Right cardiac atrium (tissue), 5 donors: ENCODE measurements at regions not wholly inside any gene's neighbourhood (a gene's known extent, or its start where the extent isn't known, plus 50 kb on each side); places are given as distances from the start of the nearest gene placed in this dataset.

ENCODE experiments used
- ATAC-seq, 2 donors: fragments of 200-7000 bp; cut with Tn5 transposase; one replicate each; pipeline versions ENCODE4 v1.8.0 to v1.9.1; 2020; ENCODE audit warnings: moderate library complexity in 2 of 2, mild to moderate bottlenecking in 1 of 2
- DNase-seq, 3 donors: peaks; one replicate each; pipeline ENCODE4 v3.0.0-alpha.2; 2020
- H3K27ac ChIP-seq: one replicate; pipeline ENCODE4 v1.5.1; 2013; ENCODE audit warnings: mild to moderate bottlenecking, low read length, control low read depth, moderate library complexity
- H3K27me3 ChIP-seq: one replicate; pipeline ENCODE4 v1.6.1; 2013; ENCODE audit not compliant: control insufficient read depth, insufficient read depth
- H3K4me1 ChIP-seq: one replicate; pipeline ENCODE4 v1.6.1; 2013; ENCODE audit warnings: low read length; ENCODE audit not compliant: control insufficient read depth, insufficient read depth
- H3K4me3 ChIP-seq: one replicate; pipeline ENCODE4 v1.5.1; 2013; ENCODE audit warnings: low read length, control low read depth
- H3K9me3 ChIP-seq: one replicate; pipeline ENCODE4 v1.6.1; 2013; ENCODE audit warnings: low read length; ENCODE audit not compliant: control insufficient read depth
- WGBS: extraction: QIAGEN DNeasy Blood & Tissue Kit; methylation state at CpG from one replicate; pipeline ENCODE4 v1.1.7; 2013; 5-methylcytosine and 5-hydroxymethylcytosine counted together
- intact Hi-C, 4 donors: fragments of 100-400 bp; cut with DNase I; formaldehyde crosslinking; loops; one replicate each; pipeline versions ENCODE4 v1.11.0 to v1.14.0; 2022 to 2023
- donor health status: healthy with polysubstance abuse.
- donor health status: DM: no; HTN: yes; CAD: no.
- donor health status: DM: no; HTN: no; CAD: no.
- donor health status: DM: no; HTN: yes; CAD: no; lungs with severe emphysema.
- donor health status: DM: yes; HTN: yes; CAD: no.

DNA sequence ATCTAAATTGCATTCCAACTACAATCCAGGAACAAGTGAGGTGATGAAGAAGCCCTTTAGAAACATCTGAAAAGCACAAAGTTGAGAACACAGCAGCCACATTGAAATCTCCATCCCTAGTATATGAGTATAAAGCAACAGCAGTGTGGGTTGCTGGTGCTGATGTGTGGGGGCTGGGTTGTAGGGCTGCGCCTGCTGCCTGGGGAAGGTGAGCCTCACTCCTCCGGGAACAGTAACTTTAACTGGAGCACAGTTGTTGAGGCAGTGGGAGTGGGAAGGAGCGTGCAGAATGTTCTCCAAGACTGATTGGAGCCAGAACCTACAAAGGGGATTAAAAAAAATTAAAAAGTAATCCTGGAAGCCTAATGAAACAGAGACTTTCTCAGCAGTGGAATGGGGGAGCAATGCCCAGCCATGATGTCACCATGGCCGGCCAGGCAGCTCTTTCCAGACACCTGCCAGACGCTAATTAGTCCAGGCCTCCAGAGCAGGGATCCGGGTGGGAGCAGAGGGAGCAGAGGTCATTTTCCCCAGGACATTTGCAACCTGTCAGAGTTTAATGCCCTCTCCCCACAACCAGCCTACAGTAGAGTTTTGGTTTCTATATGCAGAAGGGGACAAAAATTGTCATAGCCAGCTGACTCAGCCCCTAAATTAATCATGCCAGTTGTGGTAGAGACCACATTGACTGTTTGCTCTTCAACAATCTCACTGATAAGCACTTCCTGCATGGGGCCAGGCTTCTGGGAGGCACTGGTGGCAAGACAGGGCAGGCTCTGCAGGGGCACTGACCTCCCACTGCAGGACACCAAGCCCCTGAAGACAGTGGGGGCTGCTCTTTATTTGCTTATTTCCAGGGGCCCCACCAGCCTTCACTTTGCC lies 133.0 kb upstream of the ZNF32 start:
- no peak overlapping the region for H3K4me3 ChIP-seq
- H3K27ac ChIP-seq: no peak overlapping the region
- no peak for ATAC-seq
- H3K4me1 ChIP-seq: peaks cover 4% of the 10 kb centered on the region
- 68% methylated on average over 6 of the region's 6 CpGs for WGBS
- intact Hi-C loops: no loop called here
- H3K9me3 ChIP-seq: no peaks in the 10 kb centered on the region
- H3K27me3 ChIP-seq: no peaks in the 10 kb centered on the region
- peak in 1 of 3 donors; percentile 58 for DNase-seq

DNA sequence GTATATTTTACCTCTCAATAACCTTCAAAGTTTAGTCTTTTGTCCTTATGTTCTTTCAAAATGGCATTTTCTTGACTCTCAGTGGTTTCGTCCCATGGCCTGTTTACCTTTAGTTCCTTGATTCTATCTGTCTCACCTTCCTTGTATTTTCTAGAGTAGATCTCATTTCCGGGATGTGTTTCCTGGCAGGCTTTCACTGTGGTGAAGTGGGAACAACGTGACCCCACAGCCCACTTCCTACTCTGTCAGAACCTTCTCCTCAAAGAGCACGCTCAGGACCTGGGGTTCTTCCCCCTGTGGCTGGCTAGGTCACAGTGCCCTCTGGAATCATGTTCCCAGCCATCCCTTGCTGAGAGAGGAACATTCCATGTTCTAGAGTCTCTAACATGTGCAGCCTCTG lies 129.9 kb upstream of the ZNF32 start:
- no peak for DNase-seq
- intact Hi-C loops: no loop called here
- Histone ChIP-seq H3K27me3 (no peaks in the 10 kb centered on the region), H3K27ac (no peak overlapping the region), H3K4me1 (peaks cover 2% of the 10 kb centered on the region), H3K9me3 (no peaks in the 10 kb centered on the region), H3K4me3 (no peak overlapping the region)
- WGBS: 65% methylated on average over 4 of the region's 4 CpGs
- no peak for ATAC-seq

DNA sequence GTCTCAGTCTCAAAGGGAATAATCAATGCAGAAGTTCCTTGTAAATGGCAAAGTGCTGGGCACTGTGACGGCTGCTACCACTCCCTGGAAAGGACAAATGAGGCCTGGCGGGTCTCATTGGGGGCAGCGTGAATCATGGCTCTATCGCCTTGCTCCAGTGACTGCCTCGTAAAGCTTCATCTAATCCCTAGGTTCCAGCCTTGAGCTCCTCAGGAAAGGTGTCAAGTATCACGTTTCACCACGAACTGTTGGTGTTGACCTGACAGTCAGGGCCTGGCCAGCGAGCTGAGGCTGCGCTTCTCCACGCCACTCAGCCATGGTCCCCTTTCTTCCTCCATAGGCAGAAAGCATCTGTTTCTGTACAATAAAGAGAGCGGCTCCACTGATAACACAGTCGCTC lies 126.7 kb upstream of the ZNF32 start:
- intact Hi-C loops: no loop called here
- DNase-seq (no peak), ATAC-seq (no peak)
- no peak overlapping the region for H3K27ac ChIP-seq
- 95% methylated on average over 12 of the region's 12 CpGs for WGBS
- H3K27me3 ChIP-seq: no peaks in the 10 kb centered on the region
- H3K4me3 ChIP-seq: no peak overlapping the region
- H3K4me1 ChIP-seq: no peaks in the 10 kb centered on the region
- H3K9me3 ChIP-seq: no peaks in the 10 kb centered on the region

DNA sequence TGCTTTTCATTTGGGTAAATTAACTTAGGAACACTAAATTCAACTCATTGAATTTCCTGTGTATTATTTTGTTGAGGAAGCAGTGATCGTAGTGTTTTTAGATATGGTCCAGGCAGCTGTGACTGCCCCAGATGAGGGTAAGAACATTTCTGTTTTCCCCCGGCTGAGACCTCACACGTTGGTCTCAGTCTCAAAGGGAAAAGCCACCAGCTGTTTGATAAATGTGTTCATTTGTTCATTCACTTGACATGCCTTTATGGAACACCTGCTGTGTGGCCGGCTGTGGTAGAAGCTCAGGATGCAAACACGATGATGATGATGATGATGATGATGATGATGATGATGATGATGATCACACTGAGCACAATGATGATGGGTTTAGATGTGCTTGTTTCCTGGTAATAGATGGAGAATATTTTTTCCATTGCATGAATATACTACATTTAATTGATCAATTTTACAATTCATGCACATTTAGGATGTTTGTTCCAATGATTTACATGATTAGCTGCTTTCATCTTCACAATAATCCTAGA lies 125.6 kb upstream of the ZNF32 start:
- H3K4me3 ChIP-seq: no peak overlapping the region
- ATAC-seq (no peak), DNase-seq (no peak)
- no peaks in the 10 kb centered on the region for H3K9me3 ChIP-seq
- H3K27ac ChIP-seq: no peak overlapping the region
- intact Hi-C loops: no loop called here
- no peaks in the 10 kb centered on the region for H3K4me1 ChIP-seq
- 58% methylated on average over 5 of the region's 5 CpGs for WGBS
- H3K27me3 ChIP-seq: no peaks in the 10 kb centered on the region

DNA sequence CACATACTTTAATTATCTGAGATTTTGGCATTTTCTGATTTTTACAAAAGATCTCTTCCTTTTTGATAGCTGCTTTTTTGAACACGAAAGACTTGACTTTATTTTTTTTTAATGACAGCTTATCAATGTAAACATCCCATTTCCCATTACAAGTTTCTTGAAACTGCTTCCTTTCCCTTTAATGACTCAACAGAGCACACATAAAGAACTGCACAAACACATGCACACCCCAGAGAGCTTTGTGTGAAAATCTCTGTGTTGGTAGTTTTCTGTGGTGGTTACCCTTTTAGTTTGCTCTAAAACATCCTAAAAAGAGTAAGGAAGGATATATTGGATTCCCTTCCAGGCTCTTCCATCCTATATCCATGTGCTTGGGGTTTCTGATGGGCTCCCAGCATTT lies 125.1 kb upstream of the ZNF32 start:
- DNase-seq: no peak
- H3K9me3 ChIP-seq: no peaks in the 10 kb centered on the region
- no peak overlapping the region for H3K27ac ChIP-seq
- no peak for ATAC-seq
- 54% methylated on average over 1 of the region's 1 CpG for WGBS
- H3K4me3 ChIP-seq: no peak overlapping the region
- intact Hi-C loops: no loop called here
- H3K27me3 ChIP-seq: no peaks in the 10 kb centered on the region
- H3K4me1 ChIP-seq: no peaks in the 10 kb centered on the region

DNA sequence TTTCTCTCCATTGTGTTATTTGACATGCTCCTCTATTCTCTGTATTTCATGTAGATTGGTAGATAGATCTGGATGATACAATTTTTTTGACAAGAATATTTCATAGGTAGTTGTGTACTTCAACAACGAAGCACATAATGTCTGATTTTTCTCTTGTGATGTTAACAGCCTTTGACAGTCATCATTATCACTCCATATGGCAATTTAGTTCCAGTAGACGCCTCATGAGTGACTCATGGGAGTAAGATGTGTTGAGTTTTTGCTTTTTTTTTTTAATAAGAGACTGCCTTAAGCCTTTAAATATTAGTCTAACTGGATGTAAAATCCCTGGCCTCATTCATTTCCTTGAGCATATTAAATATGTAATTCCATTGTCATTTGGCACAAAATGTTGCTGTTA lies 123.5 kb upstream of the ZNF32 start:
- no peaks in the 10 kb centered on the region for H3K9me3 ChIP-seq
- 64% methylated on average over 2 of the region's 2 CpGs for WGBS
- no peak overlapping the region for H3K4me3 ChIP-seq
- ATAC-seq: no peak
- H3K27me3 ChIP-seq: no peaks in the 10 kb centered on the region
- intact Hi-C loops: no loop called here
- H3K27ac ChIP-seq: no peak overlapping the region
- no peaks in the 10 kb centered on the region for H3K4me1 ChIP-seq
- no peak for DNase-seq

DNA sequence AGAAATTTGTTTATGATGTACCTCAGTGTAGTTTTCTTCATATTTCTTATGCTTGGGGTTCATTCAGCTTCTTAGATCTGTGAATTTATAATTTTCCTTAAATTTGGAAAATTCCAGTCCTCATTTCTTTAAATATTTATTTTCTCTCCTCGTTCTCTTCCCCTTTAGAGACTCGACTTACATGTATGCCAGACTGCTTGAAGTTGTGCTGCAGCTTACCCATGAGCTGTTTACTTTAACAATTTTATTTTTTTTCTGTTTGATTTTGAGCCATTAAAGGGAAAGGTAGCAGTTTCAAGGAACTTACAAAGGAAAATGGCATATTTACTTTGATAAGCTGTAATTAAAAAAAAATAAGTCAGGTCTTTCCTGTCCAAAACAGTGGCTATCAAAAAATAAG lies 123.0 kb upstream of the ZNF32 start:
- WGBS: 69% methylated on average over 2 of the region's 2 CpGs
- H3K27ac ChIP-seq: no peak overlapping the region
- ATAC-seq (no peak), DNase-seq (no peak)
- intact Hi-C loops: no loop called here
- H3K4me3 ChIP-seq: no peak overlapping the region
- no peaks in the 10 kb centered on the region for H3K27me3 ChIP-seq
- no peaks in the 10 kb centered on the region for H3K4me1 ChIP-seq
- H3K9me3 ChIP-seq: no peaks in the 10 kb centered on the region

DNA sequence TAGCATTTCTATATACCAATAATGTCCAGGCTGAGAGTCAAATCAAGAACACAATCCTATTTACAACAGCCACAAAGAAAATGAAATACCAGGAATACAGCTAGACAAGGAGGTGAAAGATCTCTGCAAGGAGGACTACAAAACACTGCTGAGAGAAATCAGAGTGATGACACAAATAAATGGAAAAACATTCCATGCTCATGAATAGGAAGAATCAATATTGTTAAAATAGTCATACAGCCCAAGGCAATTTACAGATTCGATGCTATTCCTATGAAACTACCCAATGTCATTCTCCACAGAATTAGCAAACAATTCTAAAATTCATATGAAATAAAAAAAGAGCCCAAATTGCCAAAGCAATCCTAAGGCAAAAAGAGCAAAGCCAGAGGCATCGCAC lies 116.8 kb upstream of the ZNF32 start:
- no peak for ATAC-seq
- Histone ChIP-seq H3K4me3 (no peak overlapping the region), H3K27ac (no peak overlapping the region), H3K9me3 (no peaks in the 10 kb centered on the region), H3K27me3 (no peaks in the 10 kb centered on the region), H3K4me1 (no peaks in the 10 kb centered on the region)
- no peak for DNase-seq
- 94% methylated on average over 2 of the region's 2 CpGs for WGBS
- intact Hi-C loops: no loop called here

DNA sequence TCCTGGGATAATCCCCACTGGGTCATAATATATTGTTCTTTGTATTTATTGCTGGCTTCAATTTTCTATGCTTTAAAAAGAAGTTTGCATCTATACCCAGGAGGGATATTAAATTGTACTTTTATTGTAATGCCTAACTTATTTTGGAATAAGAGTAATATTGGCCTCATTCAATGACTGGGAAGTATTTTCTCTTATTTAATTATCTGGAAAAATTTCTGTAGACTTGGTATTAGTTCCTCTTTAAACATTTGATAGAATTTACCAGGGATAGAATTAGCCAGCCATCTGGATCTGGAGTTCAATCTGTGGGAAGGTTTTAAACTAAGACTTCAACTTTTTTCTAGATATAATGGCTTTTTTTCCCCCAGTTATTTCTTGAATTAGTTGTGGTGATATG lies 115.2 kb upstream of the ZNF32 start:
- Histone ChIP-seq H3K27me3 (no peaks in the 10 kb centered on the region), H3K9me3 (no peaks in the 10 kb centered on the region)
- no peak for ATAC-seq

DNA sequence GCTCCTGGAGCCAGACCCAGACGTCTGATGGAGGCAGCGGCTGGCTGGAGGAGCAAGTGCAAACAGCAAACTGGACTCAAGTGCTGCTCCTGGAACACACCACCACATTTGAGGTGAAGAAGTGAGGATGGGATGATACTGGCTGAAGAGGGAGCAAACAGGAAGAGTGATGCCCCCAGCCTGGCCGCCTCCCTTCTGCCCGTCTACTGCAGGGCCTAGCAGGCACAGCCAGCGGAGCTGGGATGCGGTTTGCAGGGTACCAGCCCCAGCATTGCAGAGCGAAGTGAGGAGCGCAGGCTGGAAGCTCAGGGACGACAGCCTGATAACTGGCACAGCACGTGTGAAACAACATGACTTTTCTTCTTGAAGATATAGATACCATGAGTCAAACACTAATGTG lies 111.8 kb upstream of the ZNF32 start:
- Histone ChIP-seq H3K9me3 (no peaks in the 10 kb centered on the region), H3K27me3 (no peaks in the 10 kb centered on the region), H3K4me3 (no peak overlapping the region), H3K4me1 (no peaks in the 10 kb centered on the region), H3K27ac (no peak overlapping the region)
- no peak for ATAC-seq
- DNase-seq: no peak
- intact Hi-C loops: no loop called here
- WGBS: 76% methylated on average over 10 of the region's 10 CpGs

More for the DNA sequence above, 115.2 kb upstream of the ZNF32 start:
- intact Hi-C loops: no loop called here
- Histone ChIP-seq H3K4me1 (no peaks in the 10 kb centered on the region), H3K27ac (no peak overlapping the region), H3K4me3 (no peak overlapping the region)
- DNase-seq: no peak

DNA sequence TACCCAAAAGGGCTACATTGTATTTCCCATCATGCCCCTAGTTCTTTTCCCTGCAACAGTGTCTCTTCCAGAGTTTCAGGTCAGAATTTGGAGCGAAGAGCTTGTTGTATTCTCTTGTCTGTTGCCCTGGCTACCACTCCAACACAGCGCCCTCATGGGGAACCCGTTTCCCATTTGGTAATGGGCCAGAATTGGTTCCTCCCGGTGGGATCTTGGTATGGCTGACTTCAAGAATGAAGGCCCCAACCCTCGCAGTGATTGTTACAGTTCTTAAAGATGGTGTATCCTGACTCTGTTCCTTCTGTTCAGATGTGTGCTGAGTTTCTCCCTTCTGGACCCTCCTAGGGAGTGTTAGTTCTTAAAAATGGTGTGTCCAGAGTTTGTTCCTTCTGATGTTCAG lies 110.5 kb upstream of the ZNF32 start:
- Histone ChIP-seq H3K4me3 (no peak overlapping the region), H3K27me3 (no peaks in the 10 kb centered on the region), H3K27ac (no peak overlapping the region), H3K9me3 (no peaks in the 10 kb centered on the region), H3K4me1 (no peaks in the 10 kb centered on the region)
- 84% methylated on average over 5 of the region's 5 CpGs for whole genome bisulfite sequencing
- ATAC-seq (no peak), DNase-seq (no peak)
- intact Hi-C loops: no loop called here
